OCI-LY1 (cell line): ENCODE measurements at regions not wholly inside any gene's neighbourhood (a gene's known extent, or its start where the extent isn't known, plus 50 kb on each side); places are given as distances from the start of the nearest gene placed in this dataset.

ENCODE experiments used
- EZH2 ChIP-seq: fragments of 200-600 bp; sonication (generic), shearing (Covaris generic); IDR thresholded peaks from 2 replicates; pipeline ENCODE4 v1.8.0; 2017; ENCODE audit warnings: borderline replicate concordance, mixed run types, mild to moderate bottlenecking, antibody characterized with exemption, low read length, moderate library complexity, mixed read lengths
- TF ChIP-seq, protein P1 (sequence below): fragments of 200-600 bp; sonication (generic), shearing (Covaris generic); IDR thresholded peaks from 2 replicates; pipeline ENCODE4 v1.5.1; 2017; ENCODE audit warnings: mild to moderate bottlenecking, antibody characterized with exemption, low read length, moderate library complexity, mixed read lengths

DNA sequence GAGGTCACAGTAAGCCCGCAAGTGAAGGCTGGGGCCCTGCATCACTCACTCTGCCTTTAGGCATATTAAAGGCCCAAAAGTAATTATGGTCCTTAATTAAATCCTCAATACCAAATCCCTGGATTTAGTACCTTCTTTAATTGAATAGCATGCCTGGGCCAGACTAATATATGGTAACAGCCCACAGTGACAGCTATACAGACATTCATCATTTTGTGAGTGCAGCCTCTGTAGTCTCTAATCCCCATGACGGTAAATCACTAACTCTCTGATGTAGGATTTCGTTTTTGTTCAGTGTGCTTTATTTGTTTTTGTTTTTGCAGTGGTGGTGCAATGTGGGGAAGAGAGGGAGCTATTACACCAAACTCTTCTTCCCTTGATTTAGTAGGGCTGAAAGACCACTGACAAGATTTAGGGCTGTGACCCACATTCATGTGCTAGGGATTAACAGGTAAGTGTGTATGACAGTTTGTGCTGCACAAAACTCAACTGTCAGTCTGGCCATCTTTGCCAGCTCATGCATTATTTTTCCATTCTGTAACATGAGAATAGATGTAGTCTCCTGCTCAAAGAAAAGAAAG is 60.6 kb upstream of the SLC39A8 start:
- TF ChIP-seq, protein P1, sequence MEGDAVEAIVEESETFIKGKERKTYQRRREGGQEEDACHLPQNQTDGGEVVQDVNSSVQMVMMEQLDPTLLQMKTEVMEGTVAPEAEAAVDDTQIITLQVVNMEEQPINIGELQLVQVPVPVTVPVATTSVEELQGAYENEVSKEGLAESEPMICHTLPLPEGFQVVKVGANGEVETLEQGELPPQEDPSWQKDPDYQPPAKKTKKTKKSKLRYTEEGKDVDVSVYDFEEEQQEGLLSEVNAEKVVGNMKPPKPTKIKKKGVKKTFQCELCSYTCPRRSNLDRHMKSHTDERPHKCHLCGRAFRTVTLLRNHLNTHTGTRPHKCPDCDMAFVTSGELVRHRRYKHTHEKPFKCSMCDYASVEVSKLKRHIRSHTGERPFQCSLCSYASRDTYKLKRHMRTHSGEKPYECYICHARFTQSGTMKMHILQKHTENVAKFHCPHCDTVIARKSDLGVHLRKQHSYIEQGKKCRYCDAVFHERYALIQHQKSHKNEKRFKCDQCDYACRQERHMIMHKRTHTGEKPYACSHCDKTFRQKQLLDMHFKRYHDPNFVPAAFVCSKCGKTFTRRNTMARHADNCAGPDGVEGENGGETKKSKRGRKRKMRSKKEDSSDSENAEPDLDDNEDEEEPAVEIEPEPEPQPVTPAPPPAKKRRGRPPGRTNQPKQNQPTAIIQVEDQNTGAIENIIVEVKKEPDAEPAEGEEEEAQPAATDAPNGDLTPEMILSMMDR = no peak
- TF ChIP-seq EZH2 = no peak
